Hepatocyte (in vitro differentiated cells): ENCODE measurements at regions not wholly inside any gene's neighbourhood (a gene's known extent, or its start where the extent isn't known, plus 50 kb on each side); places are given as distances from the start of the nearest gene placed in this dataset.

Source experiments
- DNase-seq: peaks from one replicate; pipeline ENCODE4 v3.0.0-alpha.2; 2016; ENCODE audit warnings: low spot score
- H2AFZ ChIP-seq: fragments of 200-600 bp; sonication (generic); 2 replicates; pipeline ENCODE4 v1.6.0; 2016; ENCODE audit warnings: antibody characterized with exemption, mild to moderate bottlenecking
- H3K27ac ChIP-seq: fragments of 200-600 bp; sonication (generic); 2 replicates; pipeline ENCODE4 v1.5.1; 2016; ENCODE audit warnings: mild to moderate bottlenecking
- H3K27me3 ChIP-seq: fragments of 200-600 bp; sonication (generic); 2 replicates; pipeline ENCODE4 v1.6.1; 2016
- H3K36me3 ChIP-seq: fragments of 200-600 bp; sonication (generic); replicated peaks from 2 replicates; pipeline ENCODE4 v1.5.1; 2016; ENCODE audit warnings: low read depth; ENCODE audit not compliant: insufficient read depth
- H3K4me1 ChIP-seq: fragments of 200-600 bp; sonication (generic); 2 replicates; pipeline ENCODE4 v1.5.1; 2016; ENCODE audit warnings: mild to moderate bottlenecking, moderate library complexity; ENCODE audit not compliant: insufficient read depth
- H3K4me2 ChIP-seq: fragments of 200-600 bp; sonication (generic); 2 replicates; pipeline ENCODE4 v1.6.0; 2016
- H3K4me3 ChIP-seq: fragments of 200-600 bp; sonication (generic); 2 replicates; pipeline ENCODE4 v1.5.1; 2016; ENCODE audit warnings: mild to moderate bottlenecking
- H3K79me2 ChIP-seq: fragments of 200-600 bp; sonication (generic); 2 replicates; pipeline ENCODE4 v1.6.0; 2017; ENCODE audit warnings: mild to moderate bottlenecking
- H3K9me2 ChIP-seq: fragments of 200-600 bp; sonication (generic); replicated peaks from 2 replicates; pipeline ENCODE4 v1.6.0; 2017; ENCODE audit warnings: mild to moderate bottlenecking; ENCODE audit not compliant: insufficient read depth
- H3K9me3 ChIP-seq: fragments of 200-600 bp; sonication (generic); 2 replicates; pipeline ENCODE4 v1.5.1; 2016; ENCODE audit warnings: low read depth, mild to moderate bottlenecking
- H4K20me1 ChIP-seq: fragments of 200-600 bp; sonication (generic); 2 replicates; pipeline ENCODE4 v1.6.0; 2016; ENCODE audit warnings: mild to moderate bottlenecking; ENCODE audit not compliant: insufficient read depth, poor library complexity, severe bottlenecking
- CTCF ChIP-seq: fragments of 200-600 bp; sonication (generic); IDR thresholded peaks from 2 replicates; pipeline ENCODE4 v1.5.1; 2016; ENCODE audit warnings: antibody characterized with exemption, mild to moderate bottlenecking; ENCODE audit not compliant: poor library complexity
- EZH2 ChIP-seq: fragments of 200-600 bp; sonication (generic); IDR thresholded peaks from 2 replicates; pipeline ENCODE4 v1.6.1; 2016; ENCODE audit warnings: antibody characterized with exemption, mild to moderate bottlenecking, borderline replicate concordance
- EZH2phosphoT487 ChIP-seq: fragments of 200-600 bp; sonication (generic); IDR thresholded peaks from one replicate; pipeline ENCODE4 v1.6.1; 2018; ENCODE audit warnings: antibody characterized with exemption, mild to moderate bottlenecking, low read depth, moderate library complexity; ENCODE audit not compliant: unreplicated experiment, severe bottlenecking
- WGBS: methylation state at CpG from one replicate; pipeline ENCODE4 v1.1.6; 2016; ENCODE audit warnings: low lambda C conversion rate; ENCODE audit errors: missing lambda C conversion rate; 5-methylcytosine and 5-hydroxymethylcytosine counted together

- no peaks in the 10 kb centered on the region for H3K27me3 ChIP-seq
- H3K9me2 ChIP-seq: no peaks in the 10 kb centered on the region
- H2AFZ ChIP-seq: no peak overlapping the region
- no peaks in the 10 kb centered on the region for H3K79me2 ChIP-seq
- no peak overlapping the region for H3K27ac ChIP-seq
- no peaks in the 10 kb centered on the region for H4K20me1 ChIP-seq
- H3K4me1 ChIP-seq: peaks cover 3% of the 10 kb centered on the region
- no peaks in the 10 kb centered on the region for H3K9me3 ChIP-seq
- no peaks in the 10 kb centered on the region for H3K36me3 ChIP-seq
- peak overlapping the region; percentile 30 for H3K4me2 ChIP-seq
- DNase-seq: peak; percentile 39
- TF ChIP-seq CTCF: no peak
- no peak for TF ChIP-seq EZH2
- no peak for TF ChIP-seq EZH2phosphoT487
- WGBS: 41% methylated on average over 4 of the region's 4 CpGs
- H3K4me3 ChIP-seq: no peak overlapping the region
Observed at GRCh38 chr9:74025402-74025925, 471.7 kb upstream of the RORB start.

DNA sequence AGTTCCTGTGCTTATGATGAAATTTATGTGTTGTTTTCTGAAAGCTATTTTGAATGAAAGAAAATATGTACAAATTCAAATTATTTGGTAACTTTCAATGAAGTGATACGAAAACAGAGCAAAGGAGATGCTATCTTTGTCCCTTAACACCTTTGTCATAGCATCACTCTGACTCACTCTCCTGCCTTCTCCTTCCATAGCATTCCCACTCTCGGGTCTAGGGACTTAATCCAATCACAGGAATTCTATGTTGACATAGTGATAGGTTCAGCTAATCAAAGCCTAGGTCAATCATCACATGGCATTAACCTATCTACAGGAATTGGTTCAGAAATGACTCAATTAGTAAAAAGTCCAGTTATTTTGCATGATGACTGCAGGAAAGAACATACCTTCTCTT, 464.7 kb upstream of the RORB start:
- DNase-seq: no peak
- H3K4me1 ChIP-seq: no peaks in the 10 kb centered on the region
- no peaks in the 10 kb centered on the region for H3K36me3 ChIP-seq
- no peaks in the 10 kb centered on the region for H3K9me2 ChIP-seq
- H3K27me3 ChIP-seq: no peaks in the 10 kb centered on the region
- no peaks in the 10 kb centered on the region for H4K20me1 ChIP-seq
- H2AFZ ChIP-seq: no peak overlapping the region
- H3K27ac ChIP-seq: no peak overlapping the region
- H3K4me2 ChIP-seq: no peak overlapping the region
- no peaks in the 10 kb centered on the region for H3K79me2 ChIP-seq
- TF ChIP-seq EZH2: no peak
- no peak for TF ChIP-seq CTCF
- H3K4me3 ChIP-seq: no peak overlapping the region
- WGBS: 62% methylated on average over 2 of the region's 2 CpGs
- H3K9me3 ChIP-seq: no peaks in the 10 kb centered on the region

DNA sequence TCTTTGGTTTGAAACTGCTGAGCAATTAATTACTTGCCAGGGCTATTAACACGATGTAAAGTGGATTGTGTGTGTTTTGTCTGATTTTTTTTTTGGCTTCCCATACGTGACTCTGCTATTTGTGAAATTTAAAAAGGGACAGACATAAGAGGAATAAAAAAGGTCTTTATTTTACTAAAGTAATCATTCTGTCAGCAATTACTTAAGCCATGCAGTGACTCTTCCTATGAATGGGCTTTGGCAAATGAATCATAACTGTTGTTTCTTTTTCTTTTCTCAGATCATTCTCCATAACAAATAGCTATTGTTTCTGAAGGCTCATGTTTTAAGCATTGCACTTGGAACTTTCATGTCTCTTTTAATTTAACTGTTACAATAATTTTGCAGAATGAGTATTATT, 461.3 kb upstream of the RORB start:
- no peak for TF ChIP-seq CTCF
- Histone ChIP-seq H3K9me3 (no peaks in the 10 kb centered on the region), H3K4me3 (no peak overlapping the region), H3K36me3 (no peaks in the 10 kb centered on the region), H3K27ac (no peak overlapping the region), H3K4me1 (no peaks in the 10 kb centered on the region), H2AFZ (no peak overlapping the region), H3K27me3 (no peaks in the 10 kb centered on the region), H3K4me2 (no peak overlapping the region), H3K9me2 (no peaks in the 10 kb centered on the region), H4K20me1 (no peaks in the 10 kb centered on the region), H3K79me2 (no peaks in the 10 kb centered on the region)
- no peak for DNase-seq
- 63% methylated on average over 2 of the region's 2 CpGs for WGBS
